Lower leg skin (tissue), 4 donors: ENCODE measurements at regions not wholly inside any gene's neighbourhood (a gene's known extent, or its start where the extent isn't known, plus 50 kb on each side); places are given as distances from the start of the nearest gene placed in this dataset.

Source experiments
- DNase-seq, 2 donors: peaks; one replicate each; pipeline ENCODE4 v3.0.0-alpha.2; 2019; ENCODE audit warnings: low spot score in 2 of 2
- H3K4me3 ChIP-seq: fragments of 200-600 bp; sonication (generic); 2 replicates; pipeline ENCODE4 v1.5.1; 2017; ENCODE audit warnings: mild to moderate bottlenecking, low read depth; ENCODE audit not compliant: poor library complexity, severe bottlenecking
- POLR2A ChIP-seq, 2 donors: fragments of 450-650 bp; IDR thresholded peaks; one replicate each; pipeline ENCODE4 v1.6.1; 2016 to 2017; ENCODE audit warnings: antibody characterized with exemption in 2 of 2, mild to moderate bottlenecking in 1 of 2, moderate library complexity in 1 of 2
- WGBS, 2 donors: methylation state at CpG; one replicate each; pipeline ENCODE4 v1.1.5; 2018; 5-methylcytosine and 5-hydroxymethylcytosine counted together
- intact Hi-C: fragments of 100-400 bp; cut with DNase I; formaldehyde crosslinking; loops from one replicate; pipeline ENCODE4 v1.15.0; 2023; ENCODE audit warnings: low total_unique reads
- TF ChIP-seq, protein P1 (sequence below), 3 donors: fragments of 450-650 bp; IDR thresholded peaks; one replicate each; pipeline ENCODE4 v1.5.1; 2016; ENCODE audit warnings: antibody characterized with exemption in 3 of 3, mild to moderate bottlenecking in 3 of 3, moderate library complexity in 2 of 3

- no peak for TF ChIP-seq POLR2A (IDR thresholded peaks at IDR 0.05)
- TF ChIP-seq, protein P1, sequence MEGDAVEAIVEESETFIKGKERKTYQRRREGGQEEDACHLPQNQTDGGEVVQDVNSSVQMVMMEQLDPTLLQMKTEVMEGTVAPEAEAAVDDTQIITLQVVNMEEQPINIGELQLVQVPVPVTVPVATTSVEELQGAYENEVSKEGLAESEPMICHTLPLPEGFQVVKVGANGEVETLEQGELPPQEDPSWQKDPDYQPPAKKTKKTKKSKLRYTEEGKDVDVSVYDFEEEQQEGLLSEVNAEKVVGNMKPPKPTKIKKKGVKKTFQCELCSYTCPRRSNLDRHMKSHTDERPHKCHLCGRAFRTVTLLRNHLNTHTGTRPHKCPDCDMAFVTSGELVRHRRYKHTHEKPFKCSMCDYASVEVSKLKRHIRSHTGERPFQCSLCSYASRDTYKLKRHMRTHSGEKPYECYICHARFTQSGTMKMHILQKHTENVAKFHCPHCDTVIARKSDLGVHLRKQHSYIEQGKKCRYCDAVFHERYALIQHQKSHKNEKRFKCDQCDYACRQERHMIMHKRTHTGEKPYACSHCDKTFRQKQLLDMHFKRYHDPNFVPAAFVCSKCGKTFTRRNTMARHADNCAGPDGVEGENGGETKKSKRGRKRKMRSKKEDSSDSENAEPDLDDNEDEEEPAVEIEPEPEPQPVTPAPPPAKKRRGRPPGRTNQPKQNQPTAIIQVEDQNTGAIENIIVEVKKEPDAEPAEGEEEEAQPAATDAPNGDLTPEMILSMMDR (IDR thresholded peaks at IDR 0.05): no peak
- WGBS, 2 donors: 69 to 71% methylated on average over 1 of the region's 1 CpG
- no peak overlapping the region for H3K4me3 ChIP-seq
- intact Hi-C loops: no loop called here
- DNase-seq: no peak
Measured at GRCh38 chr6:76275746-76276145, 203.3 kb upstream of the IMPG1 start.

DNA sequence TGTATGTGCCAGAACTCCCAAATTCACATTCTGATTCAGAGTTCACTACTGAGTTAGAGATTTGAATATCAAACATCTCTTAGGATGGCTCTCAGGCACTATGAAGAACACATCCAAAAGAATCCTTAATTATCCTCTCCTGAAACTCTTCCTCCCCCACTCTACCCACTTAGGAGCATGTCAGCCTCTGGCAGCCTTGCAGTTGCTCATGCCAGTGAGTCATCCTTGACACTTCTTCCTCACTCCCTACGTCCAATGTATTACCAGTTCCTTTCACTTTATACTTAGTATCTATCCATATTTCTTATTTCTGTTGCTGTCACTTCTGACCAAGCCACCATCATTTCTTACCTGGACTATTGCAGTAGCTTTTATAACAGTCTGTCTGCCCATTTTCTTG, 192.0 kb upstream of the IMPG1 start:
- TF ChIP-seq, protein P1 (IDR thresholded peaks at IDR 0.05): no peak
- no peak for TF ChIP-seq POLR2A (IDR thresholded peaks at IDR 0.05)
- WGBS, 2 donors: 56 to 62% methylated on average over 1 of the region's 1 CpG
- no peak for DNase-seq
- intact Hi-C loops: no loop called here
- no peak overlapping the region for H3K4me3 ChIP-seq

DNA sequence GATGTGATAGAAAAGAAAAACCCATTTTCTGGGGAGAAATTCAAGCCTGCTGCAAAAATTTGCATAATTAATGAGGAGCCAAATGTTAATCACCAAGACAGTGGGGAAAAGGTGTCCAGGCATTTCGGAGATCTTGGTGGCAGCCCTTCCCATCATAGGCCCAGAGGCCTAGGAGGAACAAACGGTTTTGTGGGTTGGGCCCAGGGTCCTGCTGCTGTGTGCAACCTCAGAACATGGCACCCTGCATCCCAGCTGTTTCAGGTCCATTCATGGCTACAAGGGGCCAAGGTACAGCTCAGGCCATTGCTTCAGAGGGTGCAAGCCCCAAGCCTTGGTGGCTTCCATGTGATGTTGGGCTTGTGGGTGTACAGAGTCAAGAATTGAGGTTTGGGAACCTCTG, 189.8 kb upstream of the IMPG1 start:
- no peak for TF ChIP-seq POLR2A (IDR thresholded peaks at IDR 0.05)
- TF ChIP-seq, protein P1 (IDR thresholded peaks at IDR 0.05): no peak
- intact Hi-C loops: no loop called here
- no peak for DNase-seq
- H3K4me3 ChIP-seq: no peak overlapping the region
- WGBS, 2 donors: 46 to 73% methylated on average over 2 of the region's 2 CpGs

DNA sequence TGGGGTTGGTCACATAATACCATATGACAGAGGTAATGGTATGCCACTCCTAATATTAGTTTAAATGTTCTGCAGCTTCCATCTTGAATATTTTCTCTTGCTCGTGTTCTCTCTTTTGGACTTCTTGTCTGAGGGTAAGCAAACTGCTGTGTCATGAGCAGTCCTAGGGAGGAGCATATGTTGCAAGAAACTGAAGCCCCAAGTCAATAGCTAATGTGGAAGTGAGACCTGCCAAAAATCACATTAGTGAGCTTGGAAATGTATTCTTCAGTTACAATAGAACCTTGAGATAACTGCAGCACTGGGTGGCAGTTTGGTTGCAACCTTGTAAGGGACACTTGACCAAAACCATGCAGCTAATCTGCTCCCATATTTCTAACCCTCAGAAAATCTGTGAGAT, 178.2 kb upstream of the IMPG1 start:
- no peak for DNase-seq
- intact Hi-C loops: no loop called here
- 76 to 86% methylated on average over 1 of the region's 1 CpG for WGBS, 2 donors
- no peak overlapping the region for H3K4me3 ChIP-seq
- TF ChIP-seq POLR2A (IDR thresholded peaks at IDR 0.05): no peak
- TF ChIP-seq, protein P1 (IDR thresholded peaks at IDR 0.05): no peak

DNA sequence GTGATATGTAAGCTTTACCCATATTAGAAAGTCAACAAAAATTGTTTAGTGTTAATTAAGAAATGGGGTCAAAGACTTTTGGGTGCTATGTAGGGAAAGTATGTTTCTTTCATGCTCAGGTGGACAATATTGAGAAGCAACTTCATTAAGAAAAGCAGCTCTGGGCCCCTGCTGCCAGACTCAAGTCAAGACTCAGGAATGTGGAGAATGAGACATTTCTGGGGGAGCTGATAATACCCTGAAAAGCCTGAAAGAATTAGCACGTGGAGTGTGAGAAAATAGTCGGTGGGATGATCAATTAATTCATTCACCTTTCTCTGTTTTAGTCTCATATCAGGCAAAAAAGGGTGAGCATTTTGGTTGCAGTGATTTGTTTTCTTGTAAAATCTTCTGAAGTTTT, 175.1 kb upstream of the IMPG1 start:
- intact Hi-C loops: no loop called here
- no peak for DNase-seq
- TF ChIP-seq, protein P1 (IDR thresholded peaks at IDR 0.05): no peak
- WGBS, 2 donors: 38 to 55% methylated on average over 2 of the region's 2 CpGs
- H3K4me3 ChIP-seq: no peak overlapping the region

DNA sequence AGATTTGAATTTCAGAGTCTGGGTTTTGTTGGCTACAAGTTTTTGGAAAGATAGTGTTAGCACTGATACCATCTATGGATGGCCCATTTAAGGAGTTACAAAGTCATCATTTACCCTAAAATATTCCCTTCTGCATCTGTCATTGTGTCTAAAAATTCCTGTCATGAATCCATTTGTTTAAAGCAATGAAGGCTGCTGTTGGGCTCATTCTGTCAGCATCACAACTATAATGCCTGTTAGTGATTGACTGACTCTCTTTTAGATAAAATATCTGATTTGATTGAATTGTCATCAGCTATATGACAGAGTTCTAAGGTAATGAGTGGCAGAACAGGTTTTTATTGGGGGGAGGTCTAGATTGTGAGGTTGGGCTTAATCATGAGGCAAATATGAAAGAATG, 167.6 kb upstream of the IMPG1 start:
- intact Hi-C loops: no loop called here
- no peak for DNase-seq
- H3K4me3 ChIP-seq: no peak overlapping the region
- TF ChIP-seq POLR2A (IDR thresholded peaks at IDR 0.05): no peak
- TF ChIP-seq, protein P1 (IDR thresholded peaks at IDR 0.05): no peak
